ENCODE measurements at regions not wholly inside any gene's neighbourhood (a gene's known extent, or its start where the extent isn't known, plus 50 kb on each side); places are given as distances from the start of the nearest gene placed in this dataset.

DNA sequence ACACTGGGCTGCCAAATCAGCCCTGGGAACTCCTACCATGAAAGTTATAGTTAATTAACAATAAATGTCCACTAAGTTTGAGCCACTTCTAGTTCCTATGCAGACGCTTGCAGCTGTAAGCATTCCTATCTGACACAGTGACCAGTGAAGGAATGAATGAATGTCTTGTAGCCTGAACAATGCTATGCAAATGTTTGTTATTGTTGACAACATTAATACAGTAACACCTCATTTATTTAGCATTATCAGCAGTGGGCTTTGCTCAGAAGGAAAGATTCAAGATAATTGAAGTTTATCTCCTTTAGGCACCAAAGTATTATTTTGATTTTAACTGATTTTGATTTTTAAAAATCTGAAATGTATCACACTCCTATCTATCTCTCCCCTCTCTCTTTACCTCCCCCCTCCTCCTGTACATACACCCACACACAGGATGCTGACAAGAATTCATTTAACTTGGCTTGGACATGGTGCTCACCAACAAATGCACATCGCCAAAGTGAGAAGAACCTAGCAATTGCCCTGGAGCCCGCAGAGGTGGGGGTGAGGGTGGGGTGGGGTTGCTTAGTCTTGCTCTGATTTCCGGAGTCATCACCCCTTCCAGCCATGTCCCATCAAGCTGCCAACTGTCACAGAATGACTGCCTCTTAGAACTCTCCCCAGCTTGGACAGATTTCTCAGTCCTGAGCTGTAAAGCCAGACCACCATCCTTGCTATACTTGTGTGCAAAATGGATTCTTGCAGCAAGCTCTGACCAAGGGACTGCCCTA lies 215.3 kb upstream of the CSF3R start:
- TF ChIP-seq, protein P1, sequence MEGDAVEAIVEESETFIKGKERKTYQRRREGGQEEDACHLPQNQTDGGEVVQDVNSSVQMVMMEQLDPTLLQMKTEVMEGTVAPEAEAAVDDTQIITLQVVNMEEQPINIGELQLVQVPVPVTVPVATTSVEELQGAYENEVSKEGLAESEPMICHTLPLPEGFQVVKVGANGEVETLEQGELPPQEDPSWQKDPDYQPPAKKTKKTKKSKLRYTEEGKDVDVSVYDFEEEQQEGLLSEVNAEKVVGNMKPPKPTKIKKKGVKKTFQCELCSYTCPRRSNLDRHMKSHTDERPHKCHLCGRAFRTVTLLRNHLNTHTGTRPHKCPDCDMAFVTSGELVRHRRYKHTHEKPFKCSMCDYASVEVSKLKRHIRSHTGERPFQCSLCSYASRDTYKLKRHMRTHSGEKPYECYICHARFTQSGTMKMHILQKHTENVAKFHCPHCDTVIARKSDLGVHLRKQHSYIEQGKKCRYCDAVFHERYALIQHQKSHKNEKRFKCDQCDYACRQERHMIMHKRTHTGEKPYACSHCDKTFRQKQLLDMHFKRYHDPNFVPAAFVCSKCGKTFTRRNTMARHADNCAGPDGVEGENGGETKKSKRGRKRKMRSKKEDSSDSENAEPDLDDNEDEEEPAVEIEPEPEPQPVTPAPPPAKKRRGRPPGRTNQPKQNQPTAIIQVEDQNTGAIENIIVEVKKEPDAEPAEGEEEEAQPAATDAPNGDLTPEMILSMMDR (IDR thresholded peaks at IDR 0.05): no peak
- no peak for TF ChIP-seq POLR2A (IDR thresholded peaks at IDR 0.05)

All from esophagus squamous epithelium (tissue), 4 donors.